ENCODE measurements at regions not wholly inside any gene's neighbourhood (a gene's known extent, or its start where the extent isn't known, plus 50 kb on each side); places are given as distances from the start of the nearest gene placed in this dataset.

DNA sequence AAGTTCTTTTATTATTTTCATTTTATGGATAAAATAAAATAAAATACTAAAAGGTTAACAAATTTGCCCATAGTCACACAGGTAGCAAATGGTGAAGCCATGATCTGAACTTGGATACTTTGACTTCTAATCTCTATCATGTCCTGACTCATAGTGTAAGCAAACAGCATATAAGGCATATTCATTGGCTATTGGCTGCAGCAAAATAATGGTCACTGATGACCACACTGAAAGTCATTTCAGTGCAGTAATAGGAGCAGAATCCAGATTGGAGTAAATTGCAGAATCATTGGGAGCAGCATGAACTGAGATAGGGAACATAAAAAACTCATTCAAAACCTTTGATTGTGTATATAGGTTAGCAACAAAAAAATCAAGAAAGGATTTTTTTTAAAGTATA lies 262.9 kb downstream of the PLA2G4A start:
- no peak for DNase-seq

DNA sequence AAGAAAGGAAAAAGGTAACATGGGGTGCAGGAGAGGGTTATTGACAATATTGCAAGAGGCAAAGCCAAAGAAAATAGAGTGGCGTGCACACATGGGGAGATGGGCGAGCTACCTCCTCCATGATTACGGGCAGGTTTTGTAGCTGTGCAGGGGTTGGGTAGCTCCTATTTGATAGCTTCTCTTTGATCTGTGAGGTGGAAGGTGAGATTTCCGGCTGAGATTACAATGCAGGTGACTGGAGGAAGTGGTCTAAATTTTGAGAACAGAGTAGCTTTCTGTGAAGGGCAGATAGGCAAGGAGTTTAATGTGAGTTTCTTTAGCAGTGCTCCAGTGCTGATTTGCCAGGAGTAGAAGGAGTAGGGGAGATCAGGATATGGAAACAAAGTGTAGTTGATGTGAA lies 263.4 kb downstream of the PLA2G4A start:
- DNase-seq, result no peak

DNA sequence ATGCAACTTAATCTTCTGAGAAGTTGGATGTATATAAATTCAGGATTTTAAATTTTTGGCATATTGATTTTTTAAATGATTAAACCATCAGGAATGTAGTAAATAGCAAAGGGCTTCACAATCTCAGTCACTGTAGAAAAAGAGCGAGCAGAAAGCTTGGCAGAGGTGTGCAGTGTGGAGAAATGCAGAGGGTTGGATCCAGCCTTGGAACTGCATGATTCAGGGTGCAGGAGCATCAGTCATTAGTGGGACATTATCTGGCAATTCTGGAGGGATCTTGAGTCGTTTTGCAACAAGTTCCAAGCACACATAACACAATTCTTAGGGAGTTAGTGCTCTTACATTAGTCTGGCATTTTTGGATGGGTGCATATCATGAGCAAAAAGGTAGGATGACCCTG lies 267.9 kb downstream of the PLA2G4A start:
- no peak for DNase-seq

DNA sequence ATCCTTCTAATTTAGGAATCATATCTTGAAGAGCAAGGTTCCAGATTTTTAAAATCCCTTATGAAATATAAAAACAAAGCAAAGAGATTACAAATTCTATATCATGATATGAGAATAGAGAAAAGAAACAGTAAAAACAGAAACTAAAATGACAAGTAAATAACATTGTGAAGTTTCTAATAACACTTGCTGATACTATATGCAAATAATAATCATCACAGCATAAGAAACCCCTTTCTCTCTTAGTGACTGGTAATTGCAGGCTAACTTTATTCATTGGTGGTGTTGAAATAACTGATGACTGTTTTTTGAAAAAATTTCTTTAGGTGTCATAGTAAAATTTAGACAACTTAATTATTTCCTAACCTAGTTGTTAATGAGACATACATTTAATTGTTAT lies 281.6 kb downstream of the PLA2G4A start:
- DNase-seq, result no peak

DNA sequence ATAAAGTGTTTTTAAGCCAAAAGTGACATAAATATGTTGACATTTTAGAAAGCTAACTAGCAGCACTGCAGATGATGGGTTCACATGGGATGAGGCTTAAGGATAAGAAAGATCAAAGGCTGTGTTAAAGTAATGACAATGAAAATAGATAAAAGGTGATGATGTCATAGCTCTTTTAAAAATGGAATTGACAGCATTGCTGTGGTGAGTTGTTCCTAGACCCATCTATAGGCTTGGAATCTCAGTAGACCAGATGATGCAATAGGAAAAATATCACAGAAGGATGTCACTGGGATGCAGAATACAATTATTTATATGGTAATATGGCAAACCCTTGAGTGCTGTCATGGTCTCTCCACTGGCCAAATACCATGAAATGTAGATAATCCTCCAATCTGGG lies 286.0 kb downstream of the PLA2G4A start:
- DNase-seq, result no peak

DNA sequence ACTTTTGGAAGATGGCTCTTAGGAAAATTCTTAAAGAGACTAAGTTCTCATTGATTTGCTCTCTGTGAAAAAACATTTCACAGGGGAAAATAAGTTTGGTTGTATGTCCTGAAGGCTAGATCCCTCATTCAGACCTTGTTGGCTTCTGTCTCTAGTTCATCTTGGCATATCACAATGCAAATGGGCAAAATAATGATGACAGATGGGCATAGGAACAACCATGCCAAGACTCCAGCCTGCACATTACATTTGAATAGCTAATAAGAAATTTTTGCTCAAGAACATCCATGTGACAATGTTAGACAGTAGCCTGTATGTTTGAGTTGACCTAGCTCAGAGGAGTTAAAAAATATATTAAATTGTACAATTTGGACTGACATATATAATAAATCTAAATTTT lies 292.9 kb downstream of the PLA2G4A start:
- no peak for DNase-seq

DNA sequence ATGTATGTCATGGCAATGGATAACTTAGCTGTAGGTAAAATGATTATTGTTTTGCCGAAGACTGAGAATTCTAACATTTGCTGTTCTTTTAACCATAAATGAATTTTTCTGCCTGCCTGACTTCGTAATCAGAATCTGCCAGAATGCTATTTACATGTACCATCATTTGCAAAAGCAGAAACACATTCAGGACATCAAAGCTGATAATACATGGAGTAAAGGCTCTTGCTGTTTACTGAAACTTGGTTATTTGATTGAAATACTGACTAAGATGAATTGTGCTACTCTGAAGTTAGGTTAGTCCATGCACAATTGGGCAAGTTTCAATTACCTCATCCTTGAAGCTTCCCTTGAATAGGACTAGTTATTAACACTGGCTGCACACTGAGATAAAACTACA lies 293.8 kb downstream of the PLA2G4A start:
- DNase-seq, result no peak

GRCh38 chr1:187129132-187129531 lies 300.4 kb downstream of the PLA2G4A start:
- DNase-seq, result no peak

DNA sequence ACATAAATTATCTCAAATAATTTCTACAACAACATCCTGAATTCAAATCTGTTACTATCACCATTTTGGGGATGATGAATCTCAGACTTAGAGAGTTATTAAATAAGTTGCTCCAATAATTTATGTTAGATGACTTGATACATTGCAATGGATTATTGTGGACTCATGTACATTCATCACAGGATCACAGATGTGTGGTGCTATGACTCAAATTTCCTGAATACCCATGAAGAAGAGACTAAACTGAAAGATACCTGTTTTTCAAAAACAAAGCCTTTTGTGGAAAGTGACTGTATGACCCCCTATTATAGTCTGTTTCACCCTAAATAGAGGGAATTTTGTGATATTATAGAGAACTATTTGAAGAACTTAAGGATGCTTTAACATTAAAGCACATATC lies 315.0 kb downstream of the PLA2G4A start:
- no peak for DNase-seq

GRCh38 chr1:187146388-187146787 lies 317.6 kb downstream of the PLA2G4A start:
- DNase-seq, result no peak

DNA sequence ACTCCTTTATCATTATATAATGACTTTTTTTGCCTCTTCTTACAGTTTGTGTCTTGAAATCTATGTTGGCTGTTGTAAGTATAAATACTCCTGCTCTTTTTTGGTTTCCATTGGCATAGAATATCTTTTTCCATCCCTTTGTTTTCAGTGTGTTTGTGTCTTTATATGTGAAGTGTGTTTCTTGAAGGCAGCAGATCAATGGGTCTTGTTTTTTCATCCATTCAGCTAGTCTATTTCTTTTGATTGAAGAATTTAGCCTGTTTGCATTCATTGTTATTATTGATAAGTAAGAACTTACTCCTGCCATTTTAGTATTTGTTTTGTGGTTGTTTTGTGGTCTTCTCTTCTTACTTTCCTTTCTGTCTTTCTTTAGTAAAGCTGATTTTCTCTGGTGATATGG lies 322.8 kb downstream of the PLA2G4A start:
- no peak for DNase-seq

GRCh38 chr1:187153047-187153446 lies 324.3 kb downstream of the PLA2G4A start:
- DNase-seq, result no peak

DNA sequence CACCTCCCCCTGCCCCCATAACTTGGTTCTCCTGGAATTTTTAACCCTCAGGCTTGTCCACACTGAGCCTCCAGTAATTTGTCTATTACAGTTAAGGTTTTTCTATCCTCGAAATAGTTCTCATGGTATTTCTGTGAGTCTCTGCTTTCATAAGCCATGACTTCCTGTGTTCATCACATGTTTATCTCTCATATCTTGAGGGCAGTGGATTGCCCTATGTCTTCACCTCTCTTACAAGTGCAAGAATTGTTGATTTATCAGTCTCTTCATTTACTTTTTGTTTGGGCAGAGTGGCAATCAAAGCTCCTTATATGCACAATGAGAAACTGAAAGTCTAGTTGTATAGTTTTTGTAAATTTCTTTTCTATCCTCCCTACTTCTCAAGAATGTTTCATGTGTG lies 328.4 kb downstream of the PLA2G4A start:
- no peak for DNase-seq

DNA sequence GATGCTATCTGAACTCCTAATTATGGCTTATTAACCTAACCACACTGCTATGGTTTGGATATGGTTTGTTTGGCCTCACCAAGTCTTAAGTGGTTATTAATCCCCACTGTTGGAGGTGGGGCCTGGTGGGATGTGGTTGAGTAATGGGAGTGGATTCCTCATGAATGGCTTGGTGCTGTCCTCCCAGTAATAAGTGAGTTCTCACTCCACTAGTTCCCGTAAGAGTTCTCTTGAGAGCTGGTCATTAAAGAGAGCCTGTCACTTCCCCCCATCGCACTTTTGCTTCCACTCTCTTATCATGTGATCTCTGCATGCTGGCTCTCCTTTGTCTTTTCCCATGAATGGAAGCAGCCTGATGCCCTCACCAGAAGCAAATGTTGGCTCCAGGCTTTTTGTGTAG lies 328.8 kb downstream of the PLA2G4A start:
- no peak for DNase-seq

GRCh38 chr1:187167555-187167954 lies 338.8 kb downstream of the PLA2G4A start:
- no peak for DNase-seq

GRCh38 chr1:187168297-187168696 lies 339.5 kb downstream of the PLA2G4A start:
- no peak for DNase-seq

- DNase-seq, result no peak
These were observed 356.6 kb downstream of the PLA2G4A start for GRCh38 chr1:187185389-187185788.

GRCh38 chr1:187197685-187198084 lies 368.9 kb downstream of the PLA2G4A start:
- DNase-seq, result no peak

GRCh38 chr1:187203257-187203656 lies 374.5 kb downstream of the PLA2G4A start:
- no peak for DNase-seq

- DNase-seq, result no peak
These were observed 383.6 kb downstream of the PLA2G4A start for GRCh38 chr1:187212377-187212776.

DNA sequence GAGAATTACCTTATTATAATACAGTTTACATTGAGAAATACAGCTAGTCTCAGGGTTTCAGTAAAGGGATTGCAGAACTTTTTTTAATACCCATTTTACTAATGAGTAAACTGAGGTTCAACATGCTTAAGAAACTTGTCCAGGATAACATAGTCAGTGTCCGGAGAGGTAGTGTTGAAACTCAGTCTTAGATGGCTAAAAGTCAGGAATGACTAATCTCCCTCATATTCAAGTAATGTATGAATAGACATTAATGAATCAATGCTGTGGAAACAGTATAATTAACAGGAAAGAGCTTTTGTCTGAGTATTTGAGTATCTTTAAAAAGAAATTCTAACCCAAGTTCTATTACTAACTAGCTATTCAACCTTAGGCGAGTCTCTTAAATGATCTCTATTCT lies 397.6 kb downstream of the PLA2G4A start:
- DNase-seq, result no peak

GRCh38 chr1:187228790-187229189 lies 400.0 kb downstream of the PLA2G4A start:
- DNase-seq, result no peak

- DNase-seq, result no peak
These were observed 400.7 kb downstream of the PLA2G4A start for GRCh38 chr1:187229496-187229895.

- no peak for DNase-seq
These were observed 406.0 kb downstream of the PLA2G4A start for GRCh38 chr1:187234706-187235105.

GRCh38 chr1:187236199-187236598 lies 407.4 kb downstream of the PLA2G4A start:
- no peak for DNase-seq

GRCh38 chr1:187236676-187237075 lies 407.9 kb downstream of the PLA2G4A start:
- DNase-seq, result no peak

All from AML-193 (cell line).